ENCODE measurements at regions not wholly inside any gene's neighbourhood (a gene's known extent, or its start where the extent isn't known, plus 50 kb on each side); places are given as distances from the start of the nearest gene placed in this dataset.
"Not testable (repeated sequence)": the region's sequence is repeated elsewhere in the genome, so short reads cannot be mapped to it uniquely, and the experiment has no call there.

GRCh38 chr7:54439391-54439790 lies 102.8 kb upstream of the VSTM2A start:
- DNase-seq (ENCODE audit: insufficient read length, low spot score), result no peak
- no peak for FAIRE-seq
- TF ChIP-seq, protein P1, sequence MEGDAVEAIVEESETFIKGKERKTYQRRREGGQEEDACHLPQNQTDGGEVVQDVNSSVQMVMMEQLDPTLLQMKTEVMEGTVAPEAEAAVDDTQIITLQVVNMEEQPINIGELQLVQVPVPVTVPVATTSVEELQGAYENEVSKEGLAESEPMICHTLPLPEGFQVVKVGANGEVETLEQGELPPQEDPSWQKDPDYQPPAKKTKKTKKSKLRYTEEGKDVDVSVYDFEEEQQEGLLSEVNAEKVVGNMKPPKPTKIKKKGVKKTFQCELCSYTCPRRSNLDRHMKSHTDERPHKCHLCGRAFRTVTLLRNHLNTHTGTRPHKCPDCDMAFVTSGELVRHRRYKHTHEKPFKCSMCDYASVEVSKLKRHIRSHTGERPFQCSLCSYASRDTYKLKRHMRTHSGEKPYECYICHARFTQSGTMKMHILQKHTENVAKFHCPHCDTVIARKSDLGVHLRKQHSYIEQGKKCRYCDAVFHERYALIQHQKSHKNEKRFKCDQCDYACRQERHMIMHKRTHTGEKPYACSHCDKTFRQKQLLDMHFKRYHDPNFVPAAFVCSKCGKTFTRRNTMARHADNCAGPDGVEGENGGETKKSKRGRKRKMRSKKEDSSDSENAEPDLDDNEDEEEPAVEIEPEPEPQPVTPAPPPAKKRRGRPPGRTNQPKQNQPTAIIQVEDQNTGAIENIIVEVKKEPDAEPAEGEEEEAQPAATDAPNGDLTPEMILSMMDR (IDR thresholded peaks at IDR 0.05; ENCODE audit: insufficient read depth, missing control alignments), result no peak

GRCh38 chr7:54444046-54444686 lies 98.0 kb upstream of the VSTM2A start:
- not testable (repeated sequence) for FAIRE-seq; DNase-seq (ENCODE audit: insufficient read length, low spot score)

DNA sequence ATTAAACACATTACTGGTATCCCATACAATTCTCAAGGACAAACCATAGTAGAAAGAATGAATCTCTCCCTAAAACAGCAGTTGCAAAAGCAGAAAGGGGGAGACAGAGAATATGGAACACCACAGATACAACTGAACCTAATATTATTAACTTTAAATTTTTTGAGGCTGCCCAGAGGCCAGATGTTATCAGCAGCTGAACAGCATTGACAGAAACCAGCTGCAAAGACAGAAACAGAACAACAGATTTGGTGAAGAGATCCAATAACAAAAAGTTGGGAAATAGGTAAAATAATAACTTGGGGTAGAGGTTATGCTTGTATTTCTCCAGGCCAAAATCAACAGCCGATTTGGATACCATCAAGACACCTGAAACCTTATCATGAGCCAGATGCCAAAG lies 89.0 kb upstream of the VSTM2A start:
- not testable (repeated sequence) for FAIRE-seq; DNase-seq (ENCODE audit: insufficient read length, low spot score)

- DNase-seq (ENCODE audit: insufficient read length, low spot score); FAIRE-seq: not testable (repeated sequence)
Observed at GRCh38 chr7:54454700-54455099, 87.5 kb upstream of the VSTM2A start.

DNA sequence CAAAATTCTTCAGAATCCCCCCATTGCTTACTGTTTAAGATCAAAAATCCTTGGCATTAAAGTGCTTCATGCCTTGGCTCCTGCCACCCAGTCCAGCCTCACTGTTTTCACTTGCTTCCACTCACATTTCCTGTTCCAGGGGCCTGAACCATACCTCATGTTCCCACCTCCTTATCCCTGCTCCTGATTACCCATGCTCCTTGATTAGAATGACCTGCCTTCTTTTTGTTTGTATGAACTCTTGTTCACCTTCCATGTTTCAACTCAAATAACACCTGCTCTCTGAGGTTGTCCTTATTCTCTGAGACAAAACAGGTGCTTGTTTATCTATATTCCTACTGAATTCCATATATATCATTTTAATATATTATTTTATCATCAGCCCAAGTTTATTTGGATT lies 77.1 kb upstream of the VSTM2A start:
- FAIRE-seq (no peak), DNase-seq (ENCODE audit: insufficient read length, low spot score) (no peak)
- TF ChIP-seq, protein P1 (IDR thresholded peaks at IDR 0.05; ENCODE audit: insufficient read depth, missing control alignments), result no peak

GRCh38 chr7:54469740-54470139 lies 72.4 kb upstream of the VSTM2A start:
- no peak for FAIRE-seq
- TF ChIP-seq, protein P1 (IDR thresholded peaks at IDR 0.05; ENCODE audit: insufficient read depth, missing control alignments), result no peak
- no peak for DNase-seq (ENCODE audit: insufficient read length, low spot score)

DNA sequence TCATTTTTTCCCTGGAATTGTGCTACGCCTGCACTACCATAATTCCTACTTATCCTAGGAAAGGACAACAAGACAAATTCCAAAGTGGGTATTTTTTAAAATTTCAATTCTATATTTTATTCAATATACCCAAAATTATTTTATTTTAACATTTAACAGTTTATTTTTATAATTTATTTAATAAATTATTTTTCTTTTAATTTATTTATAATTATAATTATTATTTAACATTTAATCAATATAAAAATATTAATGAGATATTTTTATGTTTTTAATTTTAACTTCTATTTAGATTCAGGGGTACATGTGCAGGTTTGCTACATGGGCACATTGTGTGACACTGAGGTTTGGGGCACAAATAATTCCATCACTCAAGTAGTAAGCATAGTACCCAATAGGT lies 65.6 kb upstream of the VSTM2A start:
- TF ChIP-seq, protein P1 (IDR thresholded peaks at IDR 0.05; ENCODE audit: insufficient read depth, missing control alignments), result no peak
- no peak for FAIRE-seq
- DNase-seq (ENCODE audit: insufficient read length, low spot score), result no peak

GRCh38 chr7:54477083-54477482 lies 65.1 kb upstream of the VSTM2A start:
- TF ChIP-seq, protein P1 (IDR thresholded peaks at IDR 0.05; ENCODE audit: insufficient read depth, missing control alignments), result no peak
- no peak for DNase-seq (ENCODE audit: insufficient read length, low spot score)
- no peak for FAIRE-seq

DNA sequence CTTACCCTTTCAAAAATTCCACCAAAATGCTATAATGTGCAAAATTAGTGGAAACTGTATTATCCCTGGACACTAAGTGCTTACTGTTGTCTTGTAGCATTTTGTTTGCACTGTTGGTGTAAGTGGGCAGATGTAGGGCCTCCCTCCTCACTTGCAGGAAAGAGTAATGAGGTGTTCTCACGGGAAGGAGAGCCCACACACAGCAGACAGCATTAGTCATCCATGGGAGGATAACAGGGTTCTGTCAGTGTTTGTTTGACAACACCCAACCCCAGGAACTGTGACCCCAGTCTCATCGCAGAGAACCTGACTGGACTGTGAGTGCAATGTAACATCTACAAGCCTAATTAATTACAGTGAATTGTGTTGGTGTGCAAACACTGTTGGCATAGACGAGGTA lies 58.7 kb upstream of the VSTM2A start:
- TF ChIP-seq, protein P1 (IDR thresholded peaks at IDR 0.05; ENCODE audit: insufficient read depth, missing control alignments), result no peak
- FAIRE-seq, result no peak
- no peak for DNase-seq (ENCODE audit: insufficient read length, low spot score)
